ENCODE measurements at regions not wholly inside any gene's neighbourhood (a gene's known extent, or its start where the extent isn't known, plus 50 kb on each side); places are given as distances from the start of the nearest gene placed in this dataset.

DNA sequence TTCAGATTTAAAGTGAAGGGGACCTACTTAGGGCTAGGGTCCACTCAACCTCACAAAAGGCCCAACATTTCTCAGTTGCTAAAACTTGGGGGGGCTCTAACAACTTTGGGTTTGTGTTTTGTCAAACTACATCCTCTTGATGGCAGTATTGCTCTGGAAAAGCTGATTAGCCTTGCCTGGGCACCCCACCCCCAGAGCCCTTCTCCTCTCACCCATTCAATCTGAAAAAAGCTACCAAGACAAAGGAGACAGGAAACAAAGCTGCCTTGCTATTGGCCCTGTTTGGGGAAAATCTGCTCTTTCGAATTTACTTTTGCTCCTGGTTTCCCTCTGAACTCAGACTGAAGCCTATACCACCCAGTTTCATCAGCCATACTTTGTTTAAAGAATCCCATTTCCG, 195.2 kb upstream of the STK26 start:
- no peak overlapping the region for H2AFZ ChIP-seq (ENCODE audit: low read length)
- peak overlapping the region; percentile 86 for H3K4me2 ChIP-seq (ENCODE audit: low read depth, low read length, poor library complexity, severe bottlenecking)
- TF ChIP-seq, protein P1, sequence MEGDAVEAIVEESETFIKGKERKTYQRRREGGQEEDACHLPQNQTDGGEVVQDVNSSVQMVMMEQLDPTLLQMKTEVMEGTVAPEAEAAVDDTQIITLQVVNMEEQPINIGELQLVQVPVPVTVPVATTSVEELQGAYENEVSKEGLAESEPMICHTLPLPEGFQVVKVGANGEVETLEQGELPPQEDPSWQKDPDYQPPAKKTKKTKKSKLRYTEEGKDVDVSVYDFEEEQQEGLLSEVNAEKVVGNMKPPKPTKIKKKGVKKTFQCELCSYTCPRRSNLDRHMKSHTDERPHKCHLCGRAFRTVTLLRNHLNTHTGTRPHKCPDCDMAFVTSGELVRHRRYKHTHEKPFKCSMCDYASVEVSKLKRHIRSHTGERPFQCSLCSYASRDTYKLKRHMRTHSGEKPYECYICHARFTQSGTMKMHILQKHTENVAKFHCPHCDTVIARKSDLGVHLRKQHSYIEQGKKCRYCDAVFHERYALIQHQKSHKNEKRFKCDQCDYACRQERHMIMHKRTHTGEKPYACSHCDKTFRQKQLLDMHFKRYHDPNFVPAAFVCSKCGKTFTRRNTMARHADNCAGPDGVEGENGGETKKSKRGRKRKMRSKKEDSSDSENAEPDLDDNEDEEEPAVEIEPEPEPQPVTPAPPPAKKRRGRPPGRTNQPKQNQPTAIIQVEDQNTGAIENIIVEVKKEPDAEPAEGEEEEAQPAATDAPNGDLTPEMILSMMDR (conservative IDR thresholded peaks at IDR 0.05; ENCODE audit: low read length) = peak; percentile 67
- TF ChIP-seq EZH2phosphoT487 (IDR thresholded peaks at IDR 0.05; ENCODE audit: borderline replicate concordance) = no peak
- no peaks in the 10 kb centered on the region for H3K36me3 ChIP-seq (ENCODE audit: insufficient read depth, low read length)
- peak overlapping the region; percentile 99 for H3K9ac ChIP-seq (ENCODE audit: low read depth, low read length, poor library complexity, severe bottlenecking)
- H3K9me2 ChIP-seq (replicated peaks; ENCODE audit: low read depth, low read length) = no peaks in the 10 kb centered on the region
- peaks cover 30% of the 10 kb centered on the region for H3K4me1 ChIP-seq (ENCODE audit: insufficient read depth, low read length, poor library complexity, severe bottlenecking)
- peaks cover 36% of the 10 kb centered on the region for H4K20me1 ChIP-seq (ENCODE audit: insufficient read depth, low read length, poor library complexity, severe bottlenecking)
- H3K4me3 ChIP-seq (ENCODE audit: low read length, poor library complexity, severe bottlenecking) = peak overlapping the region; percentile 99
- peaks cover 4% of the 10 kb centered on the region for H3K27me3 ChIP-seq (ENCODE audit: insufficient read depth, low read length, poor library complexity, severe bottlenecking)
- no peaks in the 10 kb centered on the region for H3F3A ChIP-seq (ENCODE audit: low read depth)
- no peaks in the 10 kb centered on the region for H3K9me3 ChIP-seq (ENCODE audit: insufficient read depth, low read depth, low read length)
- peaks cover 74% of the 10 kb centered on the region for H3K79me2 ChIP-seq (ENCODE audit: insufficient read depth, low read length)

GRCh38 chrX:131828482-131828881, 194.6 kb upstream of the STK26 start:
- H3K9ac ChIP-seq (ENCODE audit: low read depth, low read length, poor library complexity, severe bottlenecking) = peak overlapping the region; percentile 99
- H3K4me3 ChIP-seq (ENCODE audit: low read length, poor library complexity, severe bottlenecking) = peak overlapping the region; percentile 99
- no peaks in the 10 kb centered on the region for H3K9me3 ChIP-seq (ENCODE audit: insufficient read depth, low read depth, low read length)
- TF ChIP-seq, protein P1 (conservative IDR thresholded peaks at IDR 0.05; ENCODE audit: low read length) = no peak
- TF ChIP-seq EZH2phosphoT487 (IDR thresholded peaks at IDR 0.05; ENCODE audit: borderline replicate concordance) = no peak
- peaks cover 36% of the 10 kb centered on the region for H4K20me1 ChIP-seq (ENCODE audit: insufficient read depth, low read length, poor library complexity, severe bottlenecking)
- peak overlapping the region; percentile 86 for H3K4me2 ChIP-seq (ENCODE audit: low read depth, low read length, poor library complexity, severe bottlenecking)
- H3K36me3 ChIP-seq (ENCODE audit: insufficient read depth, low read length) = no peaks in the 10 kb centered on the region
- 0 out of 2 replicates have a peak overlapping the region, but pooled peaks have one; percentile 23 for H2AFZ ChIP-seq (ENCODE audit: low read length)
- H3K4me1 ChIP-seq (ENCODE audit: insufficient read depth, low read length, poor library complexity, severe bottlenecking) = peaks cover 30% of the 10 kb centered on the region
- H3K27me3 ChIP-seq (ENCODE audit: insufficient read depth, low read length, poor library complexity, severe bottlenecking) = peaks cover 4% of the 10 kb centered on the region
- no peaks in the 10 kb centered on the region for H3K9me2 ChIP-seq (replicated peaks; ENCODE audit: low read depth, low read length)
- H3K79me2 ChIP-seq (ENCODE audit: insufficient read depth, low read length) = peaks cover 69% of the 10 kb centered on the region
- no peaks in the 10 kb centered on the region for H3F3A ChIP-seq (ENCODE audit: low read depth)

DNA sequence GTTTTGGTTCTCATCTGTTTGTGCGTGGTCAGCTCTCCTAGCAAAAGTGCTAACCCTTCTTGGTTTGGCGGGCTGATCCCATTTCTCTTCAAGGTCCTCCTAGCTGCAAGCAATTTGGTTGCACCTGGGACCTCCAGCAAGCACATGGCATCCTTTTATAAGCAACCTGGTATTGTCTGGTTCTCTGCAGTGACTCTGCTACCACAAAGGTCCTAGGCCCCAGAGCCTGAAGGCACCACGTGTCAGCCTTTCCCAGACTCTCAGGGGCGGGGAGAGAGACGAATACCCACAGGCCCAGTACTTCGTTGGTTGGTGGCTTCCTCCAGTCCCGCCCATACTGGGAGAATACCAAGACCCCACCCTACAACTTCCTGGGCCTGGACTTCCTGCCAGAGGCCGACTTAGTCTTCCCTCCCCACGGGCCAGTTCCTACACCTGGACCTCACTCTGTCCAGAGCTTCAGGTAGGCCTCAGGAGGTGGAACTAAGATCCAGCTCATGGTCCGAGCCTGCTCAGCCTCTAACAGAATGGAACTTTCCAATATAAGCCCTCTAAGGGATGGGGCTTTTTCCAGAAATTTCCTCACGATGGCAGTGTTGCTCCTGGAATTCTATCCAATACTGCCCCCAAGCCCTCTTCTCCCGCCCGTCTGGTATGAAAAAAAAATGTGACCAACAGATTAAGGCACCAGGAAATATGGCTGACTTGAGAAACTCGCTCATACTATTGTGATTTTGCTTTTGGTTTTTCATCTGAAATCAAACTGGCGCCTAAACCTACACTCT, 192.5 kb upstream of the STK26 start:
- Histone ChIP-seq H3K9me2 (replicated peaks; ENCODE audit: low read depth, low read length) (no peaks in the 10 kb centered on the region), H2AFZ (ENCODE audit: low read length) (peak overlapping the region; percentile 60), H3K9me3 (ENCODE audit: insufficient read depth, low read depth, low read length) (no peaks in the 10 kb centered on the region), H3K79me2 (ENCODE audit: insufficient read depth, low read length) (peaks cover 50% of the 10 kb centered on the region), H4K20me1 (ENCODE audit: insufficient read depth, low read length, poor library complexity, severe bottlenecking) (peaks cover 24% of the 10 kb centered on the region), H3K4me3 (ENCODE audit: low read length, poor library complexity, severe bottlenecking) (peak overlapping the region; percentile 99), H3K36me3 (ENCODE audit: insufficient read depth, low read length) (no peaks in the 10 kb centered on the region), H3K9ac (ENCODE audit: low read depth, low read length, poor library complexity, severe bottlenecking) (peak overlapping the region; percentile 99), H3F3A (ENCODE audit: low read depth) (no peaks in the 10 kb centered on the region), H3K4me2 (ENCODE audit: low read depth, low read length, poor library complexity, severe bottlenecking) (peak overlapping the region; percentile 86), H3K27me3 (ENCODE audit: insufficient read depth, low read length, poor library complexity, severe bottlenecking) (peaks cover 4% of the 10 kb centered on the region), H3K4me1 (ENCODE audit: insufficient read depth, low read length, poor library complexity, severe bottlenecking) (peaks cover 26% of the 10 kb centered on the region)
- TF ChIP-seq EZH2phosphoT487 (IDR thresholded peaks at IDR 0.05; ENCODE audit: borderline replicate concordance) = no peak
- TF ChIP-seq, protein P1 (conservative IDR thresholded peaks at IDR 0.05; ENCODE audit: low read length) = peak; percentile 60

Data from Loucy (cell line).